T-cell (primary cell): ENCODE measurements at regions not wholly inside any gene's neighbourhood (a gene's known extent, or its start where the extent isn't known, plus 50 kb on each side); places are given as distances from the start of the nearest gene placed in this dataset.

Source experiments
- ATAC-seq, 4 experiments: fragments of 200-7000 bp in 3 of 4; fragments of 150-1000 bp in 1 of 4; cut with Tn5 transposase; replicated peaks in 1 of 4; 1 replicate in 3 of 4; 2 replicates in 1 of 4; pipeline ENCODE4 v1.10.0; 2021; ENCODE audit warnings: moderate library complexity in 3 of 4, mild to moderate bottlenecking in 2 of 4, moderate number of reproducible peaks in 1 of 4
- CTCF ChIA-PET, 2 donors: fragments of 300-600 bp; sonication (Branson Sonifier 250); formaldehyde crosslinking; loops; one replicate each; lab custom pipeline; 2022; ENCODE audit warnings: antibody characterized with exemption in 2 of 2; lab: Charles Lee
- POLR2A ChIA-PET, 2 donors: fragments of 300-600 bp; sonication (Branson Sonifier 250); formaldehyde crosslinking; loops; one replicate each; lab custom pipeline; 2022; ENCODE audit warnings: antibody characterized with exemption in 2 of 2; lab: Charles Lee
- DNase-seq, 35 experiments: peaks; one replicate each; pipeline versions ENCODE4 v3.0.0 to v3.0.0-alpha.2; 2013 to 2023
- H3K27ac ChIP-seq: one replicate; pipeline ENCODE4 v1.5.1; 2013; ENCODE audit warnings: low read length
- H3K27me3 ChIP-seq, 2 experiments: replicated peaks in 1 of 2; 1 replicate in 1 of 2; 2 replicates in 1 of 2; pipeline versions ENCODE4 v1.6.1 to v1.7.0; 2013; ENCODE audit warnings: low read length in 1 of 2, mixed read lengths in 1 of 2; ENCODE audit not compliant: control insufficient read depth in 2 of 2, insufficient read depth in 2 of 2; ENCODE audit errors: extremely low read depth in 1 of 2
- H3K36me3 ChIP-seq, 2 donors: 1 replicate in 1 of 2; 2 replicates in 1 of 2; pipeline versions ENCODE4 v1.6.1 to v1.7.0; 2013; ENCODE audit warnings: low read length in 1 of 2; ENCODE audit not compliant: control insufficient read depth in 2 of 2, insufficient read depth in 1 of 2; ENCODE audit errors: extremely low read depth in 1 of 2
- H3K4me1 ChIP-seq, 2 experiments: 1 replicate in 1 of 2; 2 replicates in 1 of 2; pipeline versions ENCODE4 v1.6.1 to v1.7.0; 2013; ENCODE audit warnings: low read length in 2 of 2, mixed read lengths in 1 of 2; ENCODE audit not compliant: insufficient read depth in 2 of 2, control insufficient read depth in 1 of 2; ENCODE audit errors: extremely low read depth in 1 of 2
- H3K4me3 ChIP-seq, 2 donors: 1 replicate in 1 of 2; 2 replicates in 1 of 2; pipeline versions ENCODE4 v1.5.1 to v1.7.0; 2013; ENCODE audit warnings: mild to moderate bottlenecking in 2 of 2, low read length in 1 of 2, moderate library complexity in 1 of 2; ENCODE audit not compliant: control insufficient read depth in 1 of 2; ENCODE audit errors: extremely low read depth in 1 of 2
- H3K9me3 ChIP-seq: 2 replicates; pipeline ENCODE4 v1.7.0; 2013
- H3K27ac Mint-ChIP-seq, 2 donors: one replicate each; pipeline ENCODE4 v1.8.0; 2020 to 2021; ENCODE audit warnings: mild to moderate bottlenecking in 2 of 2, mixed read lengths in 2 of 2
- H3K27me3 Mint-ChIP-seq, 2 donors: one replicate each; pipeline ENCODE4 v1.8.0; 2021 to 2022; ENCODE audit warnings: mixed read lengths in 2 of 2
- H3K36me3 Mint-ChIP-seq: one replicate; pipeline ENCODE4 v1.8.0; 2021; ENCODE audit warnings: mixed read lengths
- H3K4me1 Mint-ChIP-seq, 3 donors: one replicate each; pipeline ENCODE4 v1.8.0; 2020 to 2022; ENCODE audit warnings: mixed read lengths in 3 of 3, mild to moderate bottlenecking in 1 of 3
- H3K4me3 Mint-ChIP-seq, 3 donors: one replicate each; pipeline ENCODE4 v1.8.0; 2020 to 2022; ENCODE audit warnings: mild to moderate bottlenecking in 3 of 3, mixed read lengths in 3 of 3, moderate library complexity in 3 of 3
- H3K9me3 Mint-ChIP-seq, 3 donors: one replicate each; pipeline ENCODE4 v1.8.0; 2020 to 2022; ENCODE audit warnings: mixed read lengths in 3 of 3
- WGBS: methylation state at CpG from one replicate; pipeline ENCODE4 v1.1.5; 2013; ENCODE audit warnings: missing lambda C conversion rate; ENCODE audit not compliant: insufficient coverage; 5-methylcytosine and 5-hydroxymethylcytosine counted together

- ChIA-PET CTCF (no interaction called here), POLR2A (interaction anchor here in 1 of 2 donors (0.6 kb wide), 1 partner anchor 1528 kb away, joined by 3 read pairs; no protein-coding TSS in a partner anchor)
- H3K27ac Mint-ChIP-seq, result no peak overlapping the region
- no peaks in the 10 kb centered on the region for H3K4me1 ChIP-seq
- H3K27me3 ChIP-seq, result no peaks in the 10 kb centered on the region
- H3K9me3 Mint-ChIP-seq, result no peaks in the 10 kb centered on the region
- ATAC-seq (no peak), DNase-seq (no peak)
- WGBS, result 33% methylated on average over 1 of the region's 1 CpG
- no peaks in the 10 kb centered on the region for H3K9me3 ChIP-seq
- no peaks in the 10 kb centered on the region for H3K27me3 Mint-ChIP-seq
- H3K4me1 Mint-ChIP-seq, result no peaks in the 10 kb centered on the region
- no peaks in the 10 kb centered on the region for H3K36me3 Mint-ChIP-seq
- H3K36me3 ChIP-seq, result no peaks in the 10 kb centered on the region
- no peak overlapping the region for H3K27ac ChIP-seq
- no peak overlapping the region for H3K4me3 Mint-ChIP-seq
- no peak overlapping the region for H3K4me3 ChIP-seq
Observed at GRCh38 chr12:84757978-84758377, 154.6 kb downstream of the SLC6A15 start.

DNA sequence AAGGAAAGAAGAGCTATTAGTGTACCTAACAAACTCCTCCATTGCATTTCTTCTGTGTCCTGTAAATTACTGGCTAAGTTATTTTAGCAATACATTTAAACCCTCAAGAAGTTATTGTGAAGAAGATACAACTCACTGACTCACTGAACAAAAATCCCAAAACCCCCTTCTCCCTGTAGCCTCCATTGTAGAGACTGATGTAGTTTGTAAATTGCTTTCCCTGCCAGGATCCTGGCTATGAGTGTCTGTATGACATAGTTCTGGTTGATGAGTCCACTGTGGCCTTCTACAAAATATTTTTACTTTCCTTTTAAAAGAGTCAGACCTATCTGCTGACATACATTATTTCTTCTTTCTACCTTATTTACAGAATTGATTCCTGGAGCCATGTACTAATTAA is 155.6 kb downstream of the SLC6A15 start:
- no peaks in the 10 kb centered on the region for H3K9me3 Mint-ChIP-seq
- CTCF ChIA-PET, result no interaction called here

GRCh38 chr12:84745127-84745526 is 167.5 kb downstream of the SLC6A15 start:
- no peak for ATAC-seq
- no peaks in the 10 kb centered on the region for H3K27me3 Mint-ChIP-seq
- no peak overlapping the region for H3K27ac ChIP-seq
- no peak overlapping the region for H3K4me3 Mint-ChIP-seq
- H3K36me3 Mint-ChIP-seq, result no peaks in the 10 kb centered on the region
- H3K9me3 ChIP-seq, result no peaks in the 10 kb centered on the region
- H3K27ac Mint-ChIP-seq, result no peak overlapping the region
- no peaks in the 10 kb centered on the region for H3K9me3 Mint-ChIP-seq
- no CpG with 5 or more reads among the region's 3 CpGs for WGBS
- H3K27me3 ChIP-seq, result no peaks in the 10 kb centered on the region
- ChIA-PET POLR2A (no interaction called here), CTCF (no interaction called here)
- no peaks in the 10 kb centered on the region for H3K36me3 ChIP-seq
- H3K4me1 ChIP-seq, result no peaks in the 10 kb centered on the region
- no peak overlapping the region for H3K4me3 ChIP-seq
- H3K4me1 Mint-ChIP-seq, result no peaks in the 10 kb centered on the region
- DNase-seq, result no peak

More for the DNA sequence above, 155.6 kb downstream of the SLC6A15 start:
- H3K4me1 ChIP-seq, result no peaks in the 10 kb centered on the region
- H3K27me3 Mint-ChIP-seq, result no peaks in the 10 kb centered on the region
- no peaks in the 10 kb centered on the region for H3K36me3 Mint-ChIP-seq
- no peak overlapping the region for H3K4me3 Mint-ChIP-seq
- no peak overlapping the region for H3K4me3 ChIP-seq
- POLR2A ChIA-PET, result no interaction called here
- H3K4me1 Mint-ChIP-seq, result no peaks in the 10 kb centered on the region
- H3K27me3 ChIP-seq, result no peaks in the 10 kb centered on the region
- ATAC-seq (no peak), DNase-seq (no peak)
- no peaks in the 10 kb centered on the region for H3K9me3 ChIP-seq
- no peak overlapping the region for H3K27ac Mint-ChIP-seq
- no peaks in the 10 kb centered on the region for H3K36me3 ChIP-seq
- no peak overlapping the region for H3K27ac ChIP-seq

DNA sequence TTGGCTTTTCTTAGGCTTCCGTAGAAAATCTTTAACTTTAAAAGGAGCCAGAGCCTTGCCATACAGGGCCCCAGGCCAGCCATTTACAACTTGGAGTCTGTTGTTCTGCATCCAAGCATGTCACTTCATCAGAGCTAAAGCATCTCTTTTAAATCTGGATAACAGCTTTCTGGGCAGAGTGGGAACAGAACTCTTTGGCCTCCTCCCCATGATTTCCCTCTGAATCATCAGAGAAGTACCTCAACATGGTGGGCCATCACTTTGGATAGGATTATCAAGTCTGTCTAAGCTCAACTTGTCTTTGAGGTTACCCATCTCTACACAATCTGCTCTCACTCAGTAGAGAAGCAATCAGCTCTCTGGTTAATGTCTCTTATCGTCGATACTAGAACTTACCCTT is 170.9 kb downstream of the SLC6A15 start:
- Mint-ChIP-seq H3K27me3 (no peaks in the 10 kb centered on the region), H3K27ac (no peak overlapping the region), H3K4me3 (no peak overlapping the region), H3K9me3 (no peaks in the 10 kb centered on the region), H3K36me3 (no peaks in the 10 kb centered on the region), H3K4me1 (no peaks in the 10 kb centered on the region)
- Histone ChIP-seq H3K27me3 (no peaks in the 10 kb centered on the region), H3K4me1 (no peaks in the 10 kb centered on the region), H3K9me3 (no peaks in the 10 kb centered on the region), H3K27ac (no peak overlapping the region), H3K36me3 (no peaks in the 10 kb centered on the region), H3K4me3 (no peak overlapping the region)
- ATAC-seq, result no peak
- ChIA-PET CTCF (no interaction called here), POLR2A (interaction anchor here in 1 of 2 donors (0.5 kb wide), 1 partner anchor 1536 kb away, joined by 4 read pairs; no protein-coding TSS in a partner anchor)
- no peak for DNase-seq
- 100% methylated on average over 1 of the region's 3 CpGs for WGBS

DNA sequence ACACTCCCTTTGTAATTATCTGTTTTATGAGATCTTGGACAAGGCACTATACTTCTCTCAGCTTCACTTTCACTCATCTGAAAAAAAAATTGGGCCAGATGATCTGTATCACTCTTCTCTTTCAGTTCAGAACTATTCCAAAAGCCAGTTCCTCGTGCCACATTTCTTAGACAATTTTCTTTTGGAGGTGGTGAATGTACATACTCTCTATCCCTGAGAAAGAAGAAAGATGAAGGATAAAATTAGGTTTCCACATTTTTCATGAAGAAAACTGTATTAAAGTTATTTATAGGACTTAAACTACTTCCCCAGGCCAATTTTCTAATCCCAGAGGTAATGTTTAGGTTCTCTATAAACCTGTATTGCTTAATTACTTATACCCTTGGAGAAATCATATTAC is 171.6 kb downstream of the SLC6A15 start:
- Histone ChIP-seq H3K4me1 (no peaks in the 10 kb centered on the region), H3K27me3 (no peaks in the 10 kb centered on the region), H3K36me3 (no peaks in the 10 kb centered on the region), H3K4me3 (no peak overlapping the region), H3K27ac (no peak overlapping the region), H3K9me3 (no peaks in the 10 kb centered on the region)
- no peaks in the 10 kb centered on the region for H3K4me1 Mint-ChIP-seq
- no peaks in the 10 kb centered on the region for H3K36me3 Mint-ChIP-seq
- no peaks in the 10 kb centered on the region for H3K9me3 Mint-ChIP-seq
- ChIA-PET CTCF (no interaction called here), POLR2A (no interaction called here)
- H3K27me3 Mint-ChIP-seq, result no peaks in the 10 kb centered on the region
- ATAC-seq (no peak), DNase-seq (no peak)
- no peak overlapping the region for H3K4me3 Mint-ChIP-seq
- WGBS, result no CpG with 5 or more reads among the region's 1 CpG
- no peak overlapping the region for H3K27ac Mint-ChIP-seq

GRCh38 chr12:84740602-84741001 is 172.0 kb downstream of the SLC6A15 start:
- Histone ChIP-seq H3K9me3 (no peaks in the 10 kb centered on the region), H3K4me1 (no peaks in the 10 kb centered on the region), H3K27me3 (no peaks in the 10 kb centered on the region), H3K27ac (no peak overlapping the region), H3K4me3 (no peak overlapping the region), H3K36me3 (no peaks in the 10 kb centered on the region)
- CTCF ChIA-PET, result no interaction called here
- H3K4me1 Mint-ChIP-seq, result no peaks in the 10 kb centered on the region
- WGBS, result no CpG with 5 or more reads among the region's 3 CpGs
- H3K27me3 Mint-ChIP-seq, result no peaks in the 10 kb centered on the region
- no peaks in the 10 kb centered on the region for H3K9me3 Mint-ChIP-seq
- ATAC-seq, result no peak
- H3K36me3 Mint-ChIP-seq, result no peaks in the 10 kb centered on the region
- no peak overlapping the region for H3K27ac Mint-ChIP-seq
- POLR2A ChIA-PET, result no interaction called here
- no peak for DNase-seq
- H3K4me3 Mint-ChIP-seq, result no peak overlapping the region

GRCh38 chr12:84738481-84738972 is 174.1 kb downstream of the SLC6A15 start:
- no peak overlapping the region for H3K4me3 Mint-ChIP-seq
- H3K27me3 Mint-ChIP-seq, result no peaks in the 10 kb centered on the region
- H3K27me3 ChIP-seq, result no peaks in the 10 kb centered on the region
- H3K27ac Mint-ChIP-seq, result no peak overlapping the region
- CTCF ChIA-PET, result no interaction called here
- no peaks in the 10 kb centered on the region for H3K4me1 ChIP-seq
- no peak overlapping the region for H3K27ac ChIP-seq
- H3K9me3 Mint-ChIP-seq, result peaks cover 0 to 4% (median 0%) of the 10 kb centered on the region in 3 donors
- POLR2A ChIA-PET, result no interaction called here
- no peak for ATAC-seq
- H3K36me3 ChIP-seq, result no peaks in the 10 kb centered on the region
- no peaks in the 10 kb centered on the region for H3K36me3 Mint-ChIP-seq
- 89% methylated on average over 1 of the region's 2 CpGs for WGBS
- H3K4me1 Mint-ChIP-seq, result no peaks in the 10 kb centered on the region
- no peak overlapping the region for H3K4me3 ChIP-seq
- DNase-seq, result no peak
- no peaks in the 10 kb centered on the region for H3K9me3 ChIP-seq
